Activated T-cell treated with anti-CD3 and anti-CD28 coated beads, Interleukin-2, amount 50 U/mL, for 24 hours (primary cell): ENCODE measurements at regions not wholly inside any gene's neighbourhood (a gene's known extent, or its start where the extent isn't known, plus 50 kb on each side); places are given as distances from the start of the nearest gene placed in this dataset.
"Not testable (repeated sequence)": the region's sequence is repeated elsewhere in the genome, so short reads cannot be mapped to it uniquely, and the experiment has no call there.

Experiments used
- DNase-seq: peaks from one replicate; pipeline ENCODE4 v3.0.0-alpha.2; 2020
- H3K27ac Mint-ChIP-seq: 2 replicates; pipeline ENCODE4 v1.8.0; 2020; ENCODE audit warnings: mild to moderate bottlenecking, mixed read lengths
- H3K27me3 Mint-ChIP-seq: 2 replicates; pipeline ENCODE4 v1.8.0; 2020; ENCODE audit warnings: mixed read lengths
- H3K36me3 Mint-ChIP-seq: 2 replicates; pipeline ENCODE4 v1.8.0; 2020; ENCODE audit warnings: low read depth, mixed read lengths
- H3K4me1 Mint-ChIP-seq: 2 replicates; pipeline ENCODE4 v1.8.0; 2020; ENCODE audit warnings: low read depth, mixed read lengths
- H3K4me3 Mint-ChIP-seq: 2 replicates; pipeline ENCODE4 v1.8.0; 2020; ENCODE audit warnings: mild to moderate bottlenecking, moderate library complexity, mixed read lengths
- H3K9me3 Mint-ChIP-seq: 2 replicates; pipeline ENCODE4 v1.8.0; 2020; ENCODE audit warnings: mixed read lengths

- no peak overlapping the region for H3K4me3 Mint-ChIP-seq
Measured at GRCh38 chr6:163706500-163707087, 292.1 kb downstream of the QKI start.

GRCh38 chr6:163705923-163706322, 291.4 kb downstream of the QKI start:
- no peaks in the 10 kb centered on the region for H3K36me3 Mint-ChIP-seq
- H3K27ac Mint-ChIP-seq, result no peak overlapping the region

More at GRCh38 chr6:163706500-163707087, 292.1 kb downstream of the QKI start:
- H3K36me3 Mint-ChIP-seq, result no peaks in the 10 kb centered on the region
- H3K9me3 Mint-ChIP-seq, result no peaks in the 10 kb centered on the region
- H3K4me1 Mint-ChIP-seq, result no peaks in the 10 kb centered on the region
- H3K27me3 Mint-ChIP-seq, result no peaks in the 10 kb centered on the region
- no peak for DNase-seq
- no peak overlapping the region for H3K27ac Mint-ChIP-seq

GRCh38 chr6:163702736-163703135, 288.2 kb downstream of the QKI start:
- Mint-ChIP-seq H3K9me3 (no peaks in the 10 kb centered on the region), H3K4me1 (no peaks in the 10 kb centered on the region), H3K27ac (no peak overlapping the region)

More at GRCh38 chr6:163705923-163706322, 291.4 kb downstream of the QKI start:
- DNase-seq, result no peak
- peaks cover 3% of the 10 kb centered on the region for H3K27me3 Mint-ChIP-seq
- no peak overlapping the region for H3K4me3 Mint-ChIP-seq
- no peaks in the 10 kb centered on the region for H3K4me1 Mint-ChIP-seq
- H3K9me3 Mint-ChIP-seq, result no peaks in the 10 kb centered on the region

GRCh38 chr6:163701762-163702161, 287.2 kb downstream of the QKI start:
- Mint-ChIP-seq H3K4me1 (no peaks in the 10 kb centered on the region), H3K27me3 (peaks cover 10% of the 10 kb centered on the region), H3K9me3 (no peaks in the 10 kb centered on the region), H3K4me3 (no peak overlapping the region), H3K36me3 (no peaks in the 10 kb centered on the region), H3K27ac (no peak overlapping the region)
- no peak for DNase-seq

More at GRCh38 chr6:163702736-163703135, 288.2 kb downstream of the QKI start:
- no peak for DNase-seq
- Mint-ChIP-seq H3K36me3 (no peaks in the 10 kb centered on the region), H3K4me3 (no peak overlapping the region), H3K27me3 (peaks cover 9% of the 10 kb centered on the region)

GRCh38 chr6:163698086-163698485, 283.6 kb downstream of the QKI start:
- H3K27ac Mint-ChIP-seq, result no peak overlapping the region
- no peak overlapping the region for H3K4me3 Mint-ChIP-seq

GRCh38 chr6:163696311-163696710, 281.8 kb downstream of the QKI start:
- peaks cover 31% of the 10 kb centered on the region for H3K27me3 Mint-ChIP-seq
- not testable (repeated sequence) for H3K27ac Mint-ChIP-seq, H3K36me3 Mint-ChIP-seq, H3K4me1 Mint-ChIP-seq, H3K4me3 Mint-ChIP-seq, H3K9me3 Mint-ChIP-seq, DNase-seq

More at GRCh38 chr6:163698086-163698485, 283.6 kb downstream of the QKI start:
- Mint-ChIP-seq H3K9me3 (no peaks in the 10 kb centered on the region), H3K36me3 (no peaks in the 10 kb centered on the region), H3K4me1 (no peaks in the 10 kb centered on the region), H3K27me3 (peaks cover 31% of the 10 kb centered on the region)
- no peak for DNase-seq

GRCh38 chr6:163695414-163695864, 280.9 kb downstream of the QKI start:
- no peak for DNase-seq
- Mint-ChIP-seq H3K4me3 (no peak overlapping the region), H3K36me3 (no peaks in the 10 kb centered on the region), H3K27me3 (peaks cover 28% of the 10 kb centered on the region), H3K4me1 (no peaks in the 10 kb centered on the region), H3K27ac (no peak overlapping the region), H3K9me3 (no peaks in the 10 kb centered on the region)

GRCh38 chr6:163694988-163695398, 280.5 kb downstream of the QKI start:
- Mint-ChIP-seq H3K27me3 (peaks cover 26% of the 10 kb centered on the region), H3K4me3 (no peak overlapping the region), H3K36me3 (no peaks in the 10 kb centered on the region), H3K4me1 (no peaks in the 10 kb centered on the region), H3K9me3 (no peaks in the 10 kb centered on the region), H3K27ac (no peak overlapping the region)
- DNase-seq, result no peak

GRCh38 chr6:163694072-163694471, 279.6 kb downstream of the QKI start:
- no peak overlapping the region for H3K4me3 Mint-ChIP-seq

GRCh38 chr6:163691049-163691448, 276.5 kb downstream of the QKI start:
- Mint-ChIP-seq H3K27me3 (peaks cover 28% of the 10 kb centered on the region), H3K27ac (no peak overlapping the region), H3K36me3 (no peaks in the 10 kb centered on the region), H3K4me3 (no peak overlapping the region), H3K4me1 (no peaks in the 10 kb centered on the region), H3K9me3 (no peaks in the 10 kb centered on the region)
- DNase-seq, result no peak

More at GRCh38 chr6:163694072-163694471, 279.6 kb downstream of the QKI start:
- no peaks in the 10 kb centered on the region for H3K4me1 Mint-ChIP-seq
- no peaks in the 10 kb centered on the region for H3K36me3 Mint-ChIP-seq
- DNase-seq, result no peak
- no peak overlapping the region for H3K27ac Mint-ChIP-seq
- H3K9me3 Mint-ChIP-seq, result no peaks in the 10 kb centered on the region
- peaks cover 25% of the 10 kb centered on the region for H3K27me3 Mint-ChIP-seq

- Mint-ChIP-seq H3K4me1 (no peaks in the 10 kb centered on the region), H3K27me3 (peaks cover 19% of the 10 kb centered on the region), H3K9me3 (no peaks in the 10 kb centered on the region), H3K36me3 (no peaks in the 10 kb centered on the region), H3K4me3 (no peak overlapping the region), H3K27ac (no peak overlapping the region)
- DNase-seq, result no peak
Measured at GRCh38 chr6:163688739-163689362, 274.3 kb downstream of the QKI start.

GRCh38 chr6:163687075-163687474, 272.6 kb downstream of the QKI start:
- Mint-ChIP-seq H3K4me1 (no peaks in the 10 kb centered on the region), H3K27me3 (peaks cover 21% of the 10 kb centered on the region), H3K9me3 (peaks cover 2% of the 10 kb centered on the region), H3K36me3 (no peaks in the 10 kb centered on the region), H3K27ac (no peak overlapping the region), H3K4me3 (no peak overlapping the region)
- DNase-seq, result no peak

- DNase-seq, result no peak
- Mint-ChIP-seq H3K4me1 (no peaks in the 10 kb centered on the region), H3K36me3 (no peaks in the 10 kb centered on the region), H3K27me3 (peaks cover 21% of the 10 kb centered on the region), H3K9me3 (peaks cover 2% of the 10 kb centered on the region), H3K4me3 (no peak overlapping the region), H3K27ac (no peak overlapping the region)
Measured at GRCh38 chr6:163686301-163686700, 271.8 kb downstream of the QKI start.

GRCh38 chr6:163683105-163683622, 268.6 kb downstream of the QKI start:
- no peak for DNase-seq
- H3K9me3 Mint-ChIP-seq, result peaks cover 2% of the 10 kb centered on the region
- H3K27me3 Mint-ChIP-seq, result peaks cover 21% of the 10 kb centered on the region
- no peak overlapping the region for H3K27ac Mint-ChIP-seq
- no peak overlapping the region for H3K4me3 Mint-ChIP-seq
- H3K36me3 Mint-ChIP-seq, result no peaks in the 10 kb centered on the region
- H3K4me1 Mint-ChIP-seq, result no peaks in the 10 kb centered on the region

- Mint-ChIP-seq H3K27me3 (peaks cover 10% of the 10 kb centered on the region), H3K27ac (no peak overlapping the region), H3K36me3 (no peaks in the 10 kb centered on the region), H3K4me1 (no peaks in the 10 kb centered on the region), H3K4me3 (no peak overlapping the region), H3K9me3 (peaks cover 2% of the 10 kb centered on the region)
- no peak for DNase-seq
Measured at GRCh38 chr6:163679753-163680152, 265.2 kb downstream of the QKI start.
